NK-92 (cell line): ENCODE measurements at regions not wholly inside any gene's neighbourhood (a gene's known extent, or its start where the extent isn't known, plus 50 kb on each side); places are given as distances from the start of the nearest gene placed in this dataset.
"Not testable (repeated sequence)": the region's sequence is repeated elsewhere in the genome, so short reads cannot be mapped to it uniquely, and the experiment has no call there.

Experiments
- DNase-seq: peaks from one replicate; lab custom pipeline; 2025; ENCODE audit not compliant: unreplicated experiment; lab: John Stamatoyannopoulos, UW

- no peak for DNase-seq
Observed at GRCh38 chr15:45804028-45804427, 169.2 kb downstream of the SQOR start.

GRCh38 chr15:45810201-45810600 is 175.4 kb downstream of the SQOR start:
- DNase-seq: no peak

GRCh38 chr15:45812200-45812599 is 177.4 kb downstream of the SQOR start:
- no peak for DNase-seq

- not testable (repeated sequence) for DNase-seq
Observed at GRCh38 chr15:45817578-45817977, 182.7 kb downstream of the SQOR start.

- no peak for DNase-seq
Observed at GRCh38 chr15:45821390-45821789, 186.6 kb downstream of the SQOR start.

- DNase-seq: not testable (repeated sequence)
Observed at GRCh38 chr15:45822968-45823367, 188.1 kb downstream of the SQOR start.

GRCh38 chr15:45827275-45827674 is 192.4 kb downstream of the SQOR start:
- no peak for DNase-seq

- DNase-seq: no peak
Observed at GRCh38 chr15:45827766-45828165, 192.9 kb downstream of the SQOR start.

GRCh38 chr15:45829336-45830153 is 194.7 kb downstream of the SQOR start:
- no peak for DNase-seq

- DNase-seq: no peak
Observed at GRCh38 chr15:45831787-45832186, 197.0 kb downstream of the SQOR start.

- no peak for DNase-seq
Observed at GRCh38 chr15:45834622-45835021, 199.8 kb downstream of the SQOR start.

GRCh38 chr15:45842151-45842550 is 207.3 kb downstream of the SQOR start:
- no peak for DNase-seq

- DNase-seq: no peak
Observed at GRCh38 chr15:45847645-45848044, 212.8 kb downstream of the SQOR start.

- DNase-seq: no peak
Observed at GRCh38 chr15:45849136-45849535, 214.3 kb downstream of the SQOR start.

GRCh38 chr15:45854455-45855202 is 219.8 kb downstream of the SQOR start:
- DNase-seq: no peak

- no peak for DNase-seq
Observed at GRCh38 chr15:45855210-45855906, 220.5 kb downstream of the SQOR start.

GRCh38 chr15:45855907-45856579 is 221.2 kb downstream of the SQOR start:
- no peak for DNase-seq

GRCh38 chr15:45857291-45857690 is 222.5 kb downstream of the SQOR start:
- no peak for DNase-seq

- no peak for DNase-seq
Observed at GRCh38 chr15:45858491-45858890, 223.7 kb downstream of the SQOR start.

GRCh38 chr15:45862034-45862433 is 227.2 kb downstream of the SQOR start:
- DNase-seq: no peak

GRCh38 chr15:45863881-45864580 is 229.2 kb downstream of the SQOR start:
- no peak for DNase-seq
